OCI-LY7 (cell line): ENCODE measurements at regions not wholly inside any gene's neighbourhood (a gene's known extent, or its start where the extent isn't known, plus 50 kb on each side); places are given as distances from the start of the nearest gene placed in this dataset.

Experiments used
- BruUV-seq: library from RNA; stranded (reverse); fragments of 400-500 nt; replicated peaks from 2 replicates; lab custom pipeline; 2021; lab: Mats Ljungman, UMichigan
- CTCF ChIA-PET: fragments of 300-600 bp; sonication (Branson Sonifier 250); formaldehyde crosslinking; loops from one replicate; lab custom pipeline; 2022; ENCODE audit warnings: antibody characterized with exemption; ENCODE audit not compliant: unreplicated experiment; lab: Charles Lee
- POLR2A ChIA-PET: fragments of 300-600 bp; sonication (Branson Sonifier 250); formaldehyde crosslinking; loops from one replicate; lab custom pipeline; 2022; ENCODE audit warnings: antibody characterized with exemption; lab: Charles Lee
- DNase-seq: peaks from one replicate; pipeline ENCODE4 v3.0.0-alpha.2; 2015; ENCODE audit warnings: low spot score
- H2AFZ ChIP-seq: fragments of 200-600 bp; sonication (generic), shearing (Covaris generic); 2 replicates; pipeline ENCODE4 v1.6.1; 2014; ENCODE audit warnings: mild to moderate bottlenecking, antibody characterized with exemption, low read length, moderate library complexity
- H3K27ac ChIP-seq: fragments of 200-600 bp; sonication (generic); 2 replicates; pipeline ENCODE4 v1.5.1; 2014; ENCODE audit warnings: mixed run types, low read depth, mild to moderate bottlenecking, moderate library complexity, low read length, inconsistent platforms; ENCODE audit not compliant: poor library complexity, severe bottlenecking
- H3K36me3 ChIP-seq: fragments of 200-600 bp; sonication (generic); 2 replicates; pipeline ENCODE4 v1.6.1; 2014; ENCODE audit warnings: mild to moderate bottlenecking, antibody characterized with exemption, low read length, moderate library complexity, mixed read lengths; ENCODE audit not compliant: insufficient read depth
- H3K4me1 ChIP-seq: fragments of 200-600 bp; sonication (generic); 2 replicates; pipeline ENCODE4 v1.5.1; 2014; ENCODE audit warnings: mild to moderate bottlenecking, low read length; ENCODE audit not compliant: insufficient read depth, poor library complexity, severe bottlenecking
- H3K4me2 ChIP-seq: fragments of 200-600 bp; sonication (generic); 2 replicates; pipeline ENCODE4 v1.6.1; 2014; ENCODE audit warnings: mild to moderate bottlenecking, low read length
- H3K4me3 ChIP-seq: fragments of 200-600 bp; sonication (generic); 2 replicates; pipeline ENCODE4 v1.5.1; 2014; ENCODE audit warnings: mild to moderate bottlenecking, low read depth, low read length; ENCODE audit not compliant: poor library complexity, severe bottlenecking
- H3K79me2 ChIP-seq: fragments of 200-600 bp; sonication (generic); 2 replicates; pipeline ENCODE4 v1.6.1; 2016; ENCODE audit warnings: low read depth, mild to moderate bottlenecking, low read length, moderate library complexity, mixed read lengths; ENCODE audit not compliant: insufficient read depth
- H3K9me2 ChIP-seq: fragments of 200-600 bp; sonication (generic); 2 replicates; pipeline ENCODE4 v1.6.1; 2016; ENCODE audit warnings: mild to moderate bottlenecking, low read length, mixed read lengths; ENCODE audit not compliant: insufficient read depth
- H3K9me3 ChIP-seq: fragments of 200-600 bp; sonication (generic); 2 replicates; pipeline ENCODE4 v1.6.1; 2014; ENCODE audit warnings: mild to moderate bottlenecking, mixed run types, low read length, mixed read lengths
- H4K20me1 ChIP-seq: fragments of 200-600 bp; sonication (generic); 2 replicates; pipeline ENCODE4 v1.6.1; 2014; ENCODE audit warnings: mild to moderate bottlenecking, antibody characterized with exemption, low read length, moderate library complexity, mixed read lengths; ENCODE audit not compliant: insufficient read depth
- CTCF ChIP-seq: fragments of 200-600 bp; sonication (generic); conservative IDR thresholded peaks from 2 replicates; pipeline ENCODE4 v1.5.1; 2014; ENCODE audit warnings: mild to moderate bottlenecking, antibody characterized with exemption, low read length, moderate library complexity, mixed read lengths
- EZH2phosphoT487 ChIP-seq: fragments of 200-600 bp; sonication (generic); IDR thresholded peaks from 2 replicates; pipeline ENCODE4 v1.6.1; 2018; ENCODE audit warnings: low read depth, borderline replicate concordance, mild to moderate bottlenecking, mixed run types, antibody characterized with exemption, low read length, moderate library complexity, mixed read lengths
- intact Hi-C: fragments of 100-400 bp; cut with micrococcal nuclease; formaldehyde crosslinking; loops from one replicate; pipeline ENCODE4 v1.10.0; 2022; ENCODE audit not compliant: unreplicated experiment

DNA sequence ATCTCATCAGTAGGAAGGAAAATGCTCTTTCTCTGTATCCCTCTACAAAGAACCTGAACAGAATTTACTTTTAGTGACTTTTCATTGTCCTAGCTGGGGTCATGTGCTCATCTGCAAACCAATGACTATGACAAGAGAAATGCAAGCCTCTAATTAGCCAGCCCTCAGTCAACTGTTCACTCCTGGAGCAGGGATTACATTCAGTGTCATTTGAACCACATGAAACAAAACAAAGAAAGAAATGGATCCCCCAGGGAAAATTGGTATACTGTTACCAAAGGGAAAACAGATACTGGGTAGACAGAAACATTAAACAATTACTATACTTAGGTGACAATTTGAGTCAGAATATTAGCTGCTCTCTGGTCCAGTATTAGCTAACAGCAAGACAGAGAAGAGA lies 173.6 kb downstream of the RCHY1 start:
- intact Hi-C loops = no loop called here
- TF ChIP-seq EZH2phosphoT487 (no peak), CTCF (no peak)
- POLR2A ChIA-PET = no interaction called here
- H3K79me2 ChIP-seq = no peaks in the 10 kb centered on the region
- no peaks in the 10 kb centered on the region for H3K9me2 ChIP-seq
- BruUV-seq = no TSS peak
- no peak overlapping the region for H3K27ac ChIP-seq
- H3K36me3 ChIP-seq = no peaks in the 10 kb centered on the region
- no peak overlapping the region for H3K4me3 ChIP-seq
- no peak overlapping the region for H3K4me2 ChIP-seq
- DNase-seq = no peak
- H3K4me1 ChIP-seq = no peaks in the 10 kb centered on the region
- no peaks in the 10 kb centered on the region for H4K20me1 ChIP-seq
- no peaks in the 10 kb centered on the region for H3K9me3 ChIP-seq
- CTCF ChIA-PET = no interaction called here
- H2AFZ ChIP-seq = no peak overlapping the region

- Histone ChIP-seq H3K4me2 (no peak overlapping the region), H3K9me2 (no peaks in the 10 kb centered on the region), H3K9me3 (no peaks in the 10 kb centered on the region), H3K79me2 (no peaks in the 10 kb centered on the region), H3K4me1 (no peaks in the 10 kb centered on the region), H3K27ac (no peak overlapping the region), H3K4me3 (no peak overlapping the region), H2AFZ (no peak overlapping the region), H4K20me1 (no peaks in the 10 kb centered on the region), H3K36me3 (no peaks in the 10 kb centered on the region)
- CTCF ChIA-PET = no interaction called here
- TF ChIP-seq CTCF (no peak), EZH2phosphoT487 (no peak)
- POLR2A ChIA-PET = interaction anchor here (1.3 kb wide), 1 partner anchor 27 kb away, joined by 3 read pairs; no protein-coding TSS in a partner anchor
- intact Hi-C loops = no loop called here
- BruUV-seq = no TSS peak
- no peak for DNase-seq
Measured at GRCh38 chr4:75338352-75338880, 175.8 kb downstream of the RCHY1 start.

DNA sequence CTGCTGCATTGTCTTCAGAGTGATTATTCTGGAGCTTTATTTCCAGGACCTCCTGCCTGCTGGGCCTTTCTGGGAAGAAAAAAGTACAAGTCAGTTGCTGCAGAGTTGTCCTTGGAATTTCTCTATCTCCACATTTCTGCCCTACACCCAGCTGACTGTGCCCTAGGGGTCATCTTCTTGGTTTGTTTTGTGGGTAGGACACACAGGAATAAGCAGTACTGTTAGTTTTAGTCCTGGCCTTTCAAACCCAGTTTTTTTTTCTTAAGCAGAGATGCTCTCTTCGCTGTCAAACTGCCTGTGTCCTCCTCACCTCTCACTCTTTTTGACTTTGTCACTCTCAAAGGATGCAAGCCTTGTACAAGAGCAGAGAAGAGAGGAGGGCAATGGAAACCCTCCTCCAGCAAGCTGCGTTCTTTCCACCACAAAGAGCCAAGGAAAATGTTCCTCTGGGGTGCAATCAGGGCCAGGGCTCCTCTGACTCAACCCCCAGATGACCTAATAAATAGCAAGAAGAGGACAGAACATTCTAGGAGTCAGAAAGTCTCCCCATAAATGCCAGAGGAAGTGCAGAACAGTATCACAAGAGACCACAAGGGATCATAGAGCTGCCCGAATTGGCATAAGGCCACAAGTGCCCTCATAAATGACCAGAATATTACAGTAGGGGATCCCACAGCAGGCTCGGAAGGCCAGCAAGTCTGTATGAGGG lies 186.2 kb downstream of the RCHY1 start:
- Histone ChIP-seq H3K4me3 (no peak overlapping the region), H3K4me1 (no peaks in the 10 kb centered on the region), H3K4me2 (no peak overlapping the region), H2AFZ (no peak overlapping the region), H3K27ac (no peak overlapping the region), H4K20me1 (no peaks in the 10 kb centered on the region), H3K36me3 (no peaks in the 10 kb centered on the region), H3K79me2 (no peaks in the 10 kb centered on the region), H3K9me2 (no peaks in the 10 kb centered on the region), H3K9me3 (no peaks in the 10 kb centered on the region)
- POLR2A ChIA-PET = no interaction called here
- intact Hi-C loops = no loop called here
- no peak for DNase-seq
- no peak for TF ChIP-seq EZH2phosphoT487
- TF ChIP-seq CTCF = no peak
- CTCF ChIA-PET = no interaction called here
- no TSS peak for BruUV-seq
